Thyroid gland (tissue), 4 donors: ENCODE measurements at regions not wholly inside any gene's neighbourhood (a gene's known extent, or its start where the extent isn't known, plus 50 kb on each side); places are given as distances from the start of the nearest gene placed in this dataset.

Experiments used
- POLR2A ChIP-seq, 2 donors: fragments of 450-650 bp; IDR thresholded peaks; one replicate each; pipeline ENCODE4 v1.6.1; 2017; ENCODE audit warnings: antibody characterized with exemption in 2 of 2, mild to moderate bottlenecking in 2 of 2, moderate library complexity in 1 of 2
- TF ChIP-seq, protein P1 (sequence below), 6 experiments: fragments of 200-600 bp in 3 of 6; fragments of 450-650 bp in 3 of 6; sonication (generic) in 3 of 6; IDR thresholded peaks; one replicate each; pipeline ENCODE4 v1.5.1; 2016 to 2019; ENCODE audit warnings: antibody characterized with exemption in 6 of 6, mild to moderate bottlenecking in 2 of 6, inconsistent platforms in 1 of 6, moderate library complexity in 1 of 6

DNA sequence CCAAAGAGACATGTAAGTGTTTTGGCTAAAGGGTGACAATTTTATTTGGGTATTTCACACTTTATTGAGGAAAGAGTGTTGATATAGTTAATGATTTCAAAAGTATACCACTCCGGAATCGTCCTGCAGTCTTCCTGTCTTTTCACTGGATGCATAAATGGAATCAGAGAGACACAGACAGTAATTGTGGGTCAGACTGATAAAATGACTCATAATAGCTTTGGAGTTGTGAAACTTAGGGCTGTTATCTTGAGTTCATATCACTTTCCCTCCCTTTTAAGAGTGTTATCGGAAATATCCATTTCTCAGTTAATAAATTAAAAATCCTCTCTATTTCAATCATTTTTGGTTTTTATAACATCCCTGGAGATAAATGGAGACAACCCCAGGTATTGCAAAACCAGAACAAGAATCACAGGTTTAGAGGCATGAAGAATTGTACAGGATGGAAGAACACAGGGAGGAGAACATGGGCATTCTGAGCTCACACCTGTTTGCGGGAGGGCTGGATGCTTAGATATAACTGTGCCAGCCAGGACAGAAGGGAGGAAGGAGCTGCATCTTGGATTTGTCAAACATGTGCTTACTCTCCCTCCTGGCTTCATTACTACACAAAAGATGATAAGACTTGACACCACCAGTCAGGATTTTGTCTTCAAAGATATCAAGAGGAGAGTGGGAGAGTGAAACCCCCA, 185.4 kb downstream of the LMO4 start:
- TF ChIP-seq, protein P1, sequence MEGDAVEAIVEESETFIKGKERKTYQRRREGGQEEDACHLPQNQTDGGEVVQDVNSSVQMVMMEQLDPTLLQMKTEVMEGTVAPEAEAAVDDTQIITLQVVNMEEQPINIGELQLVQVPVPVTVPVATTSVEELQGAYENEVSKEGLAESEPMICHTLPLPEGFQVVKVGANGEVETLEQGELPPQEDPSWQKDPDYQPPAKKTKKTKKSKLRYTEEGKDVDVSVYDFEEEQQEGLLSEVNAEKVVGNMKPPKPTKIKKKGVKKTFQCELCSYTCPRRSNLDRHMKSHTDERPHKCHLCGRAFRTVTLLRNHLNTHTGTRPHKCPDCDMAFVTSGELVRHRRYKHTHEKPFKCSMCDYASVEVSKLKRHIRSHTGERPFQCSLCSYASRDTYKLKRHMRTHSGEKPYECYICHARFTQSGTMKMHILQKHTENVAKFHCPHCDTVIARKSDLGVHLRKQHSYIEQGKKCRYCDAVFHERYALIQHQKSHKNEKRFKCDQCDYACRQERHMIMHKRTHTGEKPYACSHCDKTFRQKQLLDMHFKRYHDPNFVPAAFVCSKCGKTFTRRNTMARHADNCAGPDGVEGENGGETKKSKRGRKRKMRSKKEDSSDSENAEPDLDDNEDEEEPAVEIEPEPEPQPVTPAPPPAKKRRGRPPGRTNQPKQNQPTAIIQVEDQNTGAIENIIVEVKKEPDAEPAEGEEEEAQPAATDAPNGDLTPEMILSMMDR (IDR thresholded peaks at IDR 0.05), result no peak
- TF ChIP-seq POLR2A (IDR thresholded peaks at IDR 0.05), result no peak
